Stimulated activated CD4-positive, alpha-beta T cell treated with anti-CD3 and anti-CD28 coated beads, Interleukin-4, amount 100 ng/mL, for 4 hours (primary cell): ENCODE measurements at regions not wholly inside any gene's neighbourhood (a gene's known extent, or its start where the extent isn't known, plus 50 kb on each side); places are given as distances from the start of the nearest gene placed in this dataset.
"Not testable (repeated sequence)": the region's sequence is repeated elsewhere in the genome, so short reads cannot be mapped to it uniquely, and the experiment has no call there.

Source experiments
- DNase-seq, 2 experiments: peaks; one replicate each; pipeline ENCODE4 v3.0.0-alpha.2; 2020

DNA sequence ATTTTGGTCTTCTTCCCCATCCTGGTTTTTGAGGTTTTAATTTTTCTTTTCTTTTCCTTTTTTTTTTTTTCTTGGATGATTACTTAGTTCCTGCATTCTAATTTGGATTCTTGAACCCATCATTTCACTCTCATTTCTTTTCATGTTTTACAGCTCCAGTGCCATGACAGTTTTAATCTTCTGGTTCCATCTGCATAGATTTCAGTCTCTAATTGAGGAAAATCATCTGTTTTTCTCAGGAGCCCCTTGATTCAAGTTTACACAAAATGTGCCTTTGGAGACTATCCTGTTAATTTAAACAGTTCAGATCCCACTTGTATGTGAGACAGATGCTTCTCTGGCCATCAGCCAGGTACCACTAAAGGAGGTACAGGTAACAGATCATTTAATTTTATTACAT, 379.9 kb downstream of the PIK3C3 start:
- no peak for DNase-seq

GRCh38 chr18:42336139-42336538, 381.1 kb downstream of the PIK3C3 start:
- no peak for DNase-seq

GRCh38 chr18:42337337-42337736, 382.3 kb downstream of the PIK3C3 start:
- not testable (repeated sequence) for DNase-seq

DNA sequence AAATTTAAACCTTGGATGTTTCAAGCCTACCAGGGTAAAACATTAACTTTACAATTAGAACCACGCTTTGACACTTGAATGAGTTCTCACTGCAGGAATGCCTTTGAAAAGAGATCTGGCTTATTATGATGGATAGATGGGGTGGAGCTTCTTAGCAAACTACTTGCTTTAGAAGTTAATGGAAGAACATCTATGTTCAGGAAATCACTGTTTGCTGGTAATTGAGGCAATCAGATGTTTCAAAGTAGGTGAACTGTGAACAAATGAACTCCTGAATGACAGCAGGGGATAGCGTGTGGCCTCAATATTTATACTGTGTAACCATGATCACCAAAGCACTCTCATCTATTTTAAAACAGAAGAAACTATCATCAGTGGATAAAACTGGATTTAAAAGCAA, 383.6 kb downstream of the PIK3C3 start:
- DNase-seq, result no peak

- DNase-seq, result no peak
Observed at GRCh38 chr18:42339372-42339771, 384.3 kb downstream of the PIK3C3 start.

GRCh38 chr18:42340423-42341009, 385.5 kb downstream of the PIK3C3 start:
- no peak for DNase-seq

DNA sequence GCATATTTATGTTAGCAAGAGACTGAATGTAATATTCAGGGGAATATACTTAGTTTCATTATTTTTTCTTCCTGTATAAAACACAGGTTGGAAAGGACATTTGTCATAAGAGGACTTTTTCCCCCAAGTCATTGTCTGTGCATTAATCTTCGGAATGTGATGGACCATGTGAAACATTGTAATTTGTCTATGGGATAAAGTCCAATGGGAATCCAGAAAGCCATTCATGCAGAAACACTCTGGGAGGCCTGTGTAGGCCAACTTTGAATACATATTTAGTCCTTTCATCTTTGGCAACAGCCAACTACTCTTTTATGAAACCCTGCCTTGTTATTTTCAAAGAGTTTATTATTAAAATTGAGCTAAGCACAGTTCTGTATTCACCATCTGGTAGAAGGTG, 386.4 kb downstream of the PIK3C3 start:
- DNase-seq, result no peak

GRCh38 chr18:42348722-42349121, 393.7 kb downstream of the PIK3C3 start:
- DNase-seq, result no peak

DNA sequence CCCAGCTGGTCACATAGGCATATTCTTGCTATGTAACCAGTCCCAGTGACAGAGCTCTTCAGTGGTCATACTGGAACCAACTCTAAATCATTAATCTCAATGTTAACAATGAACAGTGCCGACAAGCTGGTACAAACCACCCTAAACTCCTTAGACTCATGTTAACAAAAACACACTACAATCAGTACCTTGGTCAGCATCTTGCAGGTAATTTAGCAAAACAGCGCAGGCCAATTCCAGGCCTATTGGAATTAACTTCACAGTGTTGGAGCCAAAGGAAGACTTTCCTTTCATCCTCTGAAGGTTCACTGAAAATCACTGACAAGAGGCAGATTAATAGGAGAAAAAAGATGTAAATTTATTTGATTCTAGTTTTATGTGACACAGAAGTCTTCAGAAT, 396.4 kb downstream of the PIK3C3 start:
- DNase-seq, result no peak

DNA sequence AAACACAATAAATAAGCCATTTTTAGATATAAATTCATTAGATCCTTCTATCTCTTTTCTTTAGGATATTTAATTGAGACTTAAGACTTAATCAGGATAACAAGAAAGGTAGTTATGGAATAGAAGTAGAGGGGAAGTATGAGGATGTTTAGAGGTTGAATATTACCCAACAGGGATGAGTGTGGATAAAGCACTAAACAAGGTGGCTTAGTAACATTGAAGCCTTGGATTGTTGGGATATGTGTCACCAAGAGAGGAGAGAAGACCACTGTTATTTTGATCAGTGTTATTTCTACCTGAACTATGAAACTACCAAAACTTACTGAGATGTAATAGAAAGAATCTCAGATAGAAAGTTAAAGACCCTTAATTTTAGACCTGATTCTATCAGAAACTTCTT, 405.7 kb downstream of the PIK3C3 start:
- no peak for DNase-seq

DNA sequence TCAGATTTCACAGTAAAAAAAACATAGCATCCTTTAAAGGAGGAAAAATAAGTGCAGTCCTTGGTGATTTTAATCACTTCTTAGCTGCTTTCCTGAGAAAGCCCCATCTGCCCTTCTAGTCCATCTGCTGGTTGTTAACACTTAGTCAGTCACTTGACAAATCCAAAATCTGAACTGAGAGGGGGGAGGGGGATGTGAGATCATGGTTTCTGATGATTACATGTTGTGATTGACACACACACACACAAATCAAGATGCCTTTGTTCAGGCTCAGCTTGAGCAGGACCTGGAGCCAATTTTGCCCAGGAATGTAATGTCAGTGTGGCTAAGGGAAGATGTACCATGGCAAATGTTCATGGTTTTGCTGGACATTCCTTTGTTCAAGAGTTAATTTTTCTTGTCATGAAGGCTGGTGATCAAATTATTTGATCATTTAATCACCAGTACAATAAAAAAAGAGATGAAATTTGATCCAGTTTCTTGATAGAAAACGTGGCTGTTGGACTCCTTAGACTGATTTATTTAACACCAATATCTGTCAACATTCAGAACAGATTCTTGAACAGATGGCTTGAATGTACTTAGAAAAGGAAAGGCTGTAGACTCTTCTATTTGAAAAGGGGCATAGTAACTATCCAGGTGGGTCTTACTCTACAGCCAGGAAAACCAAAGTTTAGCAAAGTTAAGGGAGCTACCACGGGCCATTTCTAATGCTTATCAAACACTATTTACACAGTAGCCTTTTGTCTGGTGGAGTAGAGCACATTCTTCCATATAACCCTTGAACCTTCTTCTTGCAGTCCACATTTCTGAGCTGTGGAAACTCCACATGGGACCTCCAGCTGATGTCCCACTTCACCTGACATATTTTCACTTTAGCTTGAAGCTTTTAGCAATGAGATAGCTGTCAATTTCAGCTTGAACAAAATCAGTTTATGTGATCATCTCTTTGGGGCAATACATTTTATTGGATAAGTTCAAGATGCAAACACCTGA, 408.7 kb downstream of the PIK3C3 start:
- DNase-seq, result no peak

DNA sequence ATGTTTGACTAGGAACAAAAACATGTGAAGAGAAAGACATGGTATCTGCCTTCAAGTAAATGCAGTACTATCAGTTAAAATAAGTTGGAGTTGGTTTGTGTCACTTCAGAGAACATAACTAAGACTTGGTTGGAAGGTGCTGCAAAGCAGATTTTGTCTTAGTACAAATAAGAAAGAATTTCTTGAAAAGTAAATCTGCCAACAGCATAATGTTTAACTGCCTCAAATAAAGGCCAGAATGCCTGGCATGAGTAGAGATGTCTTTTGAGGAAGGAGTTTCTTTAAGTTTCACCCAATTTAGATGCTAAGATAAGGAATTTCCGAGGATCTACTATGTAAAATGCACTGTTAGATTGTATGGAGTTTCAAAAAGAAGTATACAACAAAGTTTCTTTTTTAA, 409.7 kb downstream of the PIK3C3 start:
- no peak for DNase-seq

- no peak for DNase-seq
Observed at GRCh38 chr18:42365591-42365990, 410.6 kb downstream of the PIK3C3 start.

- DNase-seq, result no peak
Observed at GRCh38 chr18:42373584-42373983, 418.6 kb downstream of the PIK3C3 start.

- no peak for DNase-seq
Observed at GRCh38 chr18:42374961-42375360, 419.9 kb downstream of the PIK3C3 start.

DNA sequence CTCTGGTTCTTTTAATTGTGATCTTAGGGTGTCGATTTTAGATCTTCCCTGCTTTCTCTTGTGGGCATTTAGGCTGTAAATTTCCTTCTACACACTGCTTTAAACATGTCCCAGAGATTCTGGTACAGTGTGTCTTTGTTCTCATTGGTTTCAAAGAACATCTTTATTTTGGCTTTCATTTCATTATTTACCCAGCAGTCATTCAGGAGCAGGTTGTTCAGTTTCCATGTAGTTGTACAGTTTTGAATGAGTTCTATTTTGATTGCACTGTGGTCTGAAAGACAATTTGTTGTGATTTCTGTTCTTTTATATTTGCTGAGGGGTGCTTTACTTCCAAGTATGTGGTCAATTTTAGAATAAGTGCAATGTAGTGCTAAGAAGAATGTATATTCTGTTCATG, 423.8 kb downstream of the PIK3C3 start:
- not testable (repeated sequence) for DNase-seq

DNA sequence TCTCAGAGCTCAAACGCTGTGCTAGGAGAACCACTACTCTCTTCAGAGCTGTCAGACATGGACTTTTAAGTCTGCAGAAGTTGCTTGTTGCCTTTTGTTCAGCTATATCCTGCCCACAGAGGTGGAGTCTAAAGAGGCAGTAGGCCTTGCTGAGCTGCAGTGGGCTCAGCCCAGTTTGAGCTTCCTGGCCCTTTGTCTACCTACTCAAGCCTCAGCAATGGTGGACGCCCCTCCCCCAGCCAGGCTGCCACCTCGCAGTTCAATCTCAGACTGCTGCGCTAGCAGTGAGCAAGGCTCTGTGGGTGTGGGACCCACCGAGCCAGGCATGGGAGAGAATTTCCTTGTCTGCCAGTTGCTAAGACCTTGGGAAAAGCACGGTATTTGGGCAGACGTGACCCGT, 426.2 kb downstream of the PIK3C3 start:
- DNase-seq, result not testable (repeated sequence)

GRCh38 chr18:42392416-42392815, 437.4 kb downstream of the PIK3C3 start:
- no peak for DNase-seq

DNA sequence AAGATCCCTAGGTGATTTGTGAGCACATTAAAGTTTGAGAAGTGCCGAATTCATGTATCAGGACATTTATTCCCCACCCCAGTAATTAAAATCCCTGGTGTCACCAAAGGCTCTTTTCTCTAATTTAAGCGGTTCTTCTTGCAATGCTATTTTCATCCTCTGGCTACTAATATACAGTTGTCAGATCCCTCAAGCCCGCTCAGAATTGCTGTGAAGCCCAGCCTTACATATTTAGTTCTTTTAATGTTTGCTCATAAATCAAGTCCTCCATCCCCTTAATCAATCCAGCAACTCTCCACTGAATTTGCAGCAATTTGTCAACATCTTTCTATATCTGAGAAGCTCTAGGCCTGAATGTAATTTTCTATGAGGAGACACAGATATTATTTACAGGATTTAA, 437.9 kb downstream of the PIK3C3 start:
- no peak for DNase-seq

DNA sequence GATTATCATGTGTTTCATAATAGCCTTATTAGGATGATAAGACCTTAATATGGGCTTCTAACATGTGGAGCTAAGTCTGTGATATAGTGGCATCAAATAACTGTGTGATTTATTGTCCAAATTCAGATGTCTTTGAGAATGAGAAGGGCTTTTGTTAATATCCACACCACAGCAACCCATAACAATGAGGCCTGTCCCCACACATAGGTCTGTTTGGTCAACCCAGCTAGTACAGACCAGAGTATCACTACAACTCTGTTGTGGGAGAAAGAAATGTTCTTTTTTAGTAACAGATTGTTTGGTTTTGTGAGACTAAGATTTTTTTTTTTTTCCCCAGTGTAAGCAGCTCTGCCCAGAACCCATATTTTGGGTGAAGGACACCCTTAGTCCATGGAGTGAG, 439.2 kb downstream of the PIK3C3 start:
- no peak for DNase-seq

DNA sequence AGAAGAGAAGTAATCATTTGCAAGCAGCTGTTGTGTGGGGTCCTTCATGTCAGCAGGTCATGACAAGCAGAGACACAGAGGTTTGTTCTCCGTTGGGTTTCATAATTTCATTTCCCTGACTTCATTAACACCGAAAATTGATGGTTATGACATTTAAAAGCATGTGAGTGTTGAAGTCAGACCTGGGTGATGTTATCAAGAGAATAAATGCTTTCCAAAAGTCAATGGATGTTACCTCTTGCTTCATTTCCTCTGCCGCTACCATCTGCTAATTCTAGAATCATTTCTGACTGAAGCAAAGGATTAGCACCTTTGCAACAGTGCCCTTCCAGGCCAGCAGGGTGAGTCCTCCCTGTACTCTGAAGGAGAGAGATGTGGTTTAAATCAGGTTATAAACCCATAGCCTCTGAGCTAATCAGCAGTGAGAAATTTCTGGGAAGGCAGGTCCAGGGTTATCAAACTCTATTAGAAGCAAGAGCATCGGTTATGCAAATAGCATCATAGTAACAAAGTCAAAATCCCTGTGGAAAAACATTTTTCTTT, 446.2 kb downstream of the PIK3C3 start:
- DNase-seq, result no peak

- DNase-seq, result no peak
Observed at GRCh38 chr18:42404151-42404550, 449.1 kb downstream of the PIK3C3 start.

- no peak for DNase-seq
Observed at GRCh38 chr18:42409005-42409404, 454.0 kb downstream of the PIK3C3 start.

DNA sequence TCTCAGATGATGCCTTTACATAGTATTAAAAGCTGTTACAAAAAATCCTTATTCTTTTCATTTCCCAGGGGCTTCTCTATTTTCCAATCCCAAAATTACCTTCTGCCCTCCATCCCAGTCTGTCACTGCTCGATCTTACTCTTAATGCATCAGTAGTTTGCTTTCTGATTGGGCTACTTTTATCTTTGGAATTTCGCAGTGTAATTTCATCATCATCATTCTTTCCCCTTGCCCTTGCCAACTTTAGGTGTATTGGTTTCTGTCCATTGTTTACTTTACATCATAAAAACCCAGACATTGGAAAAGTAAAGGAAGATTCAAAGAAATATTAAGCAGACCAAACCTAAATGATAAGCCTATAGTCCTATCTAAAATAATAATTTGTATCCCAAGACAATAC, 457.2 kb downstream of the PIK3C3 start:
- no peak for DNase-seq
